ENCODE measurements at regions not wholly inside any gene's neighbourhood (a gene's known extent, or its start where the extent isn't known, plus 50 kb on each side); places are given as distances from the start of the nearest gene placed in this dataset.

DNA sequence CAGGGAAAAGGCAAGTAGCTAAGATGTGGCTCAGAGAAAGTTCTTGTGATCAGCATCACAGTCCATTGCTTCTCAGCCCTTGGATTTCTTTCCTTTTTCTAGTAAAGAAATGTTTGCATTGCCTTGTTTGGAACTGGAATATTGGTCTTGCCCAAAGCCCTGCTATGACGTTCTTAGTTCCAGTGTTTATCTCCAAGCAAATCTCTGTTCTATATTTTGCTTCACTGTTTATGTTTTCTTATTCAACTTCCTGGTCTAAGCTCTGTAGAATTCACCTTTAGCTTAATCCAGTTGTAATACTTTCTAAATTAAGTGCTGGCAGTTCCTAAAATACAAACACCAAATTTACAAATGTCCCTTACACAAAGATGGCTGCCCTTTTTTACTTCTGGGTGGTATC lies 88.7 kb upstream of the ZNF438 start:
- Histone ChIP-seq H3K9ac (ENCODE audit: low read length) (no peak overlapping the region), H3K4me3 (ENCODE audit: low read length) (no peak overlapping the region), H3K36me3 (ENCODE audit: insufficient read depth, low read length) (no peaks in the 10 kb centered on the region), H3K9me3 (ENCODE audit: low read length) (no peaks in the 10 kb centered on the region), H3K4me2 (ENCODE audit: low read depth, low read length, poor library complexity, severe bottlenecking) (no peak overlapping the region), H3K27ac (ENCODE audit: low read length) (no peak overlapping the region), H3K4me1 (ENCODE audit: low read length) (no peaks in the 10 kb centered on the region), H2AFZ (ENCODE audit: low read length) (no peak overlapping the region), H4K20me1 (ENCODE audit: insufficient read depth, low read depth, low read length) (no peaks in the 10 kb centered on the region), H3K79me2 (ENCODE audit: low read length) (no peaks in the 10 kb centered on the region), H3K27me3 (ENCODE audit: low read length) (no peaks in the 10 kb centered on the region), H3K9me2 (replicated peaks; ENCODE audit: insufficient read depth, low read length) (no peaks in the 10 kb centered on the region)
- no peak for DNase-seq

GRCh38 chr10:31120961-31121685 lies 89.5 kb upstream of the ZNF438 start:
- Histone ChIP-seq H3K4me2 (ENCODE audit: low read depth, low read length, poor library complexity, severe bottlenecking) (no peak overlapping the region), H3K4me1 (ENCODE audit: low read length) (no peaks in the 10 kb centered on the region), H2AFZ (ENCODE audit: low read length) (no peak overlapping the region), H3K9me3 (ENCODE audit: low read length) (no peaks in the 10 kb centered on the region), H3K36me3 (ENCODE audit: insufficient read depth, low read length) (no peaks in the 10 kb centered on the region), H4K20me1 (ENCODE audit: insufficient read depth, low read depth, low read length) (no peaks in the 10 kb centered on the region), H3K27me3 (ENCODE audit: low read length) (no peaks in the 10 kb centered on the region), H3K79me2 (ENCODE audit: low read length) (no peaks in the 10 kb centered on the region), H3K27ac (ENCODE audit: low read length) (no peak overlapping the region), H3K9ac (ENCODE audit: low read length) (no peak overlapping the region), H3K4me3 (ENCODE audit: low read length) (no peak overlapping the region), H3K9me2 (replicated peaks; ENCODE audit: insufficient read depth, low read length) (no peaks in the 10 kb centered on the region)
- no peak for DNase-seq

DNA sequence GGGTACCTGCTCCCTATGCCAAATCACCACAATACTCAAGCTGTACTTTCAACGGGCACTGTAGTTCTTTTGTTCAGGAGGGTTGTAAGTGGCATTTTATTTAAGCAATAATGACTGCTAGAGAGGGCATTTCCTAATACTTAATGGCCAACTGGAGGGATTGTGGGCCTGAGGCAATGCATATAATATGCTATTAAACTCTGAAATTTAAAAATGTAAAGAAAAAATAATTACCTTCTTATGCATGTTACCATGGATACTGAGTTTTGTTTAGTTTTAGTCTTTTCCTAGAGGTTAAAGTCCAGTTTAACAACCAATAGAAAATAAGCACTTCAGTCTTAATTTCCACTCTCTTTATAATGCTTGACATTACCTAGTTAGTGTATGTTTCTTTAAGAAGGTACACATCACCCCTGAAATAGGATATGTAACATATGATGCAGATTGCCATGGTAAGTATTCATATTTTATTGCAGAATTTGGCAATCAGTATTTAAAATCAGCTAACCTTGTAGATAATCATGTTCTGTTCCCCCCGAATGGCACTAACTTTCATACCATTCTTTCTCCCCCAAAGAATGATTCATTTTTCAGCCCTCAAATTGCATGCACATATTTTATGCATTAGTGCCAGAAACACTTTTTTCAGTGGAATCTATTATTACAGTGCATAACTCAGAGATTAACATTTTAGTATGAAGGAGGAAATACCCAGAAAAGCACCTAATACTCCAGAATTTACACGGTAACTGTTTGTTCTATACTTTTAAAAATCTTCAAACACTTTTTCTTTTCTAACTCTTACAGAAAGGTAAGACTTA lies 90.3 kb upstream of the ZNF438 start:
- no peak overlapping the region for H2AFZ ChIP-seq (ENCODE audit: low read length)
- no peaks in the 10 kb centered on the region for H3K9me2 ChIP-seq (replicated peaks; ENCODE audit: insufficient read depth, low read length)
- H3K9ac ChIP-seq (ENCODE audit: low read length), result no peak overlapping the region
- H3K36me3 ChIP-seq (ENCODE audit: insufficient read depth, low read length), result no peaks in the 10 kb centered on the region
- no peaks in the 10 kb centered on the region for H3K4me1 ChIP-seq (ENCODE audit: low read length)
- no peak overlapping the region for H3K4me3 ChIP-seq (ENCODE audit: low read length)
- H3K4me2 ChIP-seq (ENCODE audit: low read depth, low read length, poor library complexity, severe bottlenecking), result no peak overlapping the region
- no peaks in the 10 kb centered on the region for H3K27me3 ChIP-seq (ENCODE audit: low read length)
- H3K9me3 ChIP-seq (ENCODE audit: low read length), result no peaks in the 10 kb centered on the region
- DNase-seq, result no peak
- no peaks in the 10 kb centered on the region for H3K79me2 ChIP-seq (ENCODE audit: low read length)
- H4K20me1 ChIP-seq (ENCODE audit: insufficient read depth, low read depth, low read length), result no peaks in the 10 kb centered on the region
- H3K27ac ChIP-seq (ENCODE audit: low read length), result no peak overlapping the region

GRCh38 chr10:31123946-31124345 lies 92.3 kb upstream of the ZNF438 start:
- Histone ChIP-seq H3K27ac (ENCODE audit: low read length) (no peak overlapping the region), H3K4me2 (ENCODE audit: low read depth, low read length, poor library complexity, severe bottlenecking) (no peak overlapping the region), H3K4me1 (ENCODE audit: low read length) (no peaks in the 10 kb centered on the region), H3K79me2 (ENCODE audit: low read length) (no peaks in the 10 kb centered on the region), H3K9me2 (replicated peaks; ENCODE audit: insufficient read depth, low read length) (no peaks in the 10 kb centered on the region), H4K20me1 (ENCODE audit: insufficient read depth, low read depth, low read length) (no peaks in the 10 kb centered on the region), H3K4me3 (ENCODE audit: low read length) (no peak overlapping the region), H2AFZ (ENCODE audit: low read length) (no peak overlapping the region), H3K9me3 (ENCODE audit: low read length) (no peaks in the 10 kb centered on the region), H3K36me3 (ENCODE audit: insufficient read depth, low read length) (no peaks in the 10 kb centered on the region), H3K9ac (ENCODE audit: low read length) (no peak overlapping the region), H3K27me3 (ENCODE audit: low read length) (no peaks in the 10 kb centered on the region)
- no peak for DNase-seq

- DNase-seq, result no peak
- no peaks in the 10 kb centered on the region for H4K20me1 ChIP-seq (ENCODE audit: insufficient read depth, low read depth, low read length)
- no peak overlapping the region for H3K9ac ChIP-seq (ENCODE audit: low read length)
- no peaks in the 10 kb centered on the region for H3K36me3 ChIP-seq (ENCODE audit: insufficient read depth, low read length)
- no peaks in the 10 kb centered on the region for H3K4me1 ChIP-seq (ENCODE audit: low read length)
- H3K27ac ChIP-seq (ENCODE audit: low read length), result no peak overlapping the region
- H3K4me2 ChIP-seq (ENCODE audit: low read depth, low read length, poor library complexity, severe bottlenecking), result no peak overlapping the region
- no peaks in the 10 kb centered on the region for H3K27me3 ChIP-seq (ENCODE audit: low read length)
- H3K9me3 ChIP-seq (ENCODE audit: low read length), result no peaks in the 10 kb centered on the region
- H3K4me3 ChIP-seq (ENCODE audit: low read length), result no peak overlapping the region
- no peaks in the 10 kb centered on the region for H3K79me2 ChIP-seq (ENCODE audit: low read length)
- H2AFZ ChIP-seq (ENCODE audit: low read length), result no peak overlapping the region
- no peaks in the 10 kb centered on the region for H3K9me2 ChIP-seq (replicated peaks; ENCODE audit: insufficient read depth, low read length)
Observed at GRCh38 chr10:31124852-31125251, 93.2 kb upstream of the ZNF438 start.

- no peaks in the 10 kb centered on the region for H3K79me2 ChIP-seq (ENCODE audit: low read length)
- H3K27ac ChIP-seq (ENCODE audit: low read length), result no peak overlapping the region
- no peak overlapping the region for H3K9ac ChIP-seq (ENCODE audit: low read length)
- no peaks in the 10 kb centered on the region for H4K20me1 ChIP-seq (ENCODE audit: insufficient read depth, low read depth, low read length)
- no peaks in the 10 kb centered on the region for H3K36me3 ChIP-seq (ENCODE audit: insufficient read depth, low read length)
- no peak for DNase-seq
- no peaks in the 10 kb centered on the region for H3K27me3 ChIP-seq (ENCODE audit: low read length)
- H3K9me3 ChIP-seq (ENCODE audit: low read length), result no peaks in the 10 kb centered on the region
- no peak overlapping the region for H2AFZ ChIP-seq (ENCODE audit: low read length)
- no peaks in the 10 kb centered on the region for H3K4me1 ChIP-seq (ENCODE audit: low read length)
- H3K9me2 ChIP-seq (replicated peaks; ENCODE audit: insufficient read depth, low read length), result no peaks in the 10 kb centered on the region
- H3K4me3 ChIP-seq (ENCODE audit: low read length), result no peak overlapping the region
- no peak overlapping the region for H3K4me2 ChIP-seq (ENCODE audit: low read depth, low read length, poor library complexity, severe bottlenecking)
Observed at GRCh38 chr10:31125789-31126188, 94.1 kb upstream of the ZNF438 start.

- no peak overlapping the region for H3K4me3 ChIP-seq (ENCODE audit: low read length)
- no peaks in the 10 kb centered on the region for H3K9me3 ChIP-seq (ENCODE audit: low read length)
- no peak for DNase-seq
- H4K20me1 ChIP-seq (ENCODE audit: insufficient read depth, low read depth, low read length), result no peaks in the 10 kb centered on the region
- no peaks in the 10 kb centered on the region for H3K27me3 ChIP-seq (ENCODE audit: low read length)
- no peak overlapping the region for H3K4me2 ChIP-seq (ENCODE audit: low read depth, low read length, poor library complexity, severe bottlenecking)
- H3K27ac ChIP-seq (ENCODE audit: low read length), result no peak overlapping the region
- no peaks in the 10 kb centered on the region for H3K9me2 ChIP-seq (replicated peaks; ENCODE audit: insufficient read depth, low read length)
- H3K36me3 ChIP-seq (ENCODE audit: insufficient read depth, low read length), result no peaks in the 10 kb centered on the region
- no peaks in the 10 kb centered on the region for H3K4me1 ChIP-seq (ENCODE audit: low read length)
- no peaks in the 10 kb centered on the region for H3K79me2 ChIP-seq (ENCODE audit: low read length)
- H2AFZ ChIP-seq (ENCODE audit: low read length), result no peak overlapping the region
- H3K9ac ChIP-seq (ENCODE audit: low read length), result no peak overlapping the region
Observed at GRCh38 chr10:31126593-31126992, 94.9 kb upstream of the ZNF438 start.

DNA sequence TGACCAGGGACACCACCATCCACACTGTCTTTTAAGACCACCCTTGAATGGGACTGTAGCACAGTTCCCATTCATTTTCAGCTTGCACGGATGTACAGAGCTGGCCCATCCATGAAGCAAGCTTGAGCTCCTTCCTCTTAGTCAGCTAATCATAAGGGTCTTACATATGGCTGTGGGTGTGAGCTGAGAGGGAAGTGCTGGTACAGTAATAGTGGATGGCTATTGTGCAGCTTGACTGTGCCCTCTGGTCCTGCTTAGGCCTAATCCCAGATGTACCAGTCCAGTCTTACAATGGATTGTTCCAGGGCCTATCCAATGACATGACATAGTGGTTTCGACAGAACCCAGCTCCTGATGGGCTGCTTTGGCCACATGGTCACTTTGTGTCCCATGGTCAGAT lies 96.9 kb upstream of the ZNF438 start:
- DNase-seq, result no peak
- H3K27ac ChIP-seq (ENCODE audit: low read length), result no peak overlapping the region
- H3K4me1 ChIP-seq (ENCODE audit: low read length), result peaks cover 3% of the 10 kb centered on the region
- H3K4me3 ChIP-seq (ENCODE audit: low read length), result no peak overlapping the region
- no peaks in the 10 kb centered on the region for H3K9me2 ChIP-seq (replicated peaks; ENCODE audit: insufficient read depth, low read length)
- H3K9me3 ChIP-seq (ENCODE audit: low read length), result no peaks in the 10 kb centered on the region
- H3K36me3 ChIP-seq (ENCODE audit: insufficient read depth, low read length), result no peaks in the 10 kb centered on the region
- no peaks in the 10 kb centered on the region for H3K27me3 ChIP-seq (ENCODE audit: low read length)
- H2AFZ ChIP-seq (ENCODE audit: low read length), result no peak overlapping the region
- H3K9ac ChIP-seq (ENCODE audit: low read length), result no peak overlapping the region
- H3K79me2 ChIP-seq (ENCODE audit: low read length), result no peaks in the 10 kb centered on the region
- no peak overlapping the region for H3K4me2 ChIP-seq (ENCODE audit: low read depth, low read length, poor library complexity, severe bottlenecking)
- H4K20me1 ChIP-seq (ENCODE audit: insufficient read depth, low read depth, low read length), result no peaks in the 10 kb centered on the region

Measured in Karpas-422 (cell line).